GM19455 (cell line): ENCODE measurements at regions not wholly inside any gene's neighbourhood (a gene's known extent, or its start where the extent isn't known, plus 50 kb on each side); places are given as distances from the start of the nearest gene placed in this dataset.

Experiments used
- ATAC-seq: cut with Tn5 transposase; IDR thresholded peaks from one replicate; pipeline ENCODE4 v1.9.1; 2021; ENCODE audit not compliant: unreplicated experiment

GRCh38 chr15:39488516-39488915 is 92.4 kb upstream of the THBS1 start:
- ATAC-seq = no peak

GRCh38 chr15:39488961-39489360 is 91.9 kb upstream of the THBS1 start:
- ATAC-seq = no peak

GRCh38 chr15:39491115-39491885 is 89.6 kb upstream of the THBS1 start:
- ATAC-seq = no peak

- ATAC-seq = no peak
These were observed 88.9 kb upstream of the THBS1 start for GRCh38 chr15:39491886-39492490.

- ATAC-seq = no peak
These were observed 87.3 kb upstream of the THBS1 start for GRCh38 chr15:39493424-39494067.

GRCh38 chr15:39494462-39494861 is 86.4 kb upstream of the THBS1 start:
- no peak for ATAC-seq

- ATAC-seq = no peak
These were observed 84.7 kb upstream of the THBS1 start for GRCh38 chr15:39495871-39496840.

GRCh38 chr15:39497016-39497758 is 83.7 kb upstream of the THBS1 start:
- ATAC-seq = no peak

GRCh38 chr15:39497759-39498565 is 82.9 kb upstream of the THBS1 start:
- no peak for ATAC-seq

- no peak for ATAC-seq
These were observed 82.2 kb upstream of the THBS1 start for GRCh38 chr15:39498629-39499028.

GRCh38 chr15:39499042-39499441 is 81.8 kb upstream of the THBS1 start:
- ATAC-seq = no peak

- no peak for ATAC-seq
These were observed 81.2 kb upstream of the THBS1 start for GRCh38 chr15:39499681-39500080.

GRCh38 chr15:39501366-39502081 is 79.4 kb upstream of the THBS1 start:
- no peak for ATAC-seq

GRCh38 chr15:39502082-39502447 is 78.8 kb upstream of the THBS1 start:
- ATAC-seq = no peak

- ATAC-seq = no peak
These were observed 78.2 kb upstream of the THBS1 start for GRCh38 chr15:39502611-39503195.

- no peak for ATAC-seq
These were observed 77.4 kb upstream of the THBS1 start for GRCh38 chr15:39503526-39503925.

- no peak for ATAC-seq
These were observed 76.1 kb upstream of the THBS1 start for GRCh38 chr15:39504808-39505207.

GRCh38 chr15:39506146-39506545 is 74.7 kb upstream of the THBS1 start:
- ATAC-seq = no peak

- ATAC-seq = no peak
These were observed 72.3 kb upstream of the THBS1 start for GRCh38 chr15:39508536-39508935.
